Lower leg skin (tissue), 3 donors: ENCODE measurements at regions not wholly inside any gene's neighbourhood (a gene's known extent, or its start where the extent isn't known, plus 50 kb on each side); places are given as distances from the start of the nearest gene placed in this dataset.

Experiments used
- POLR2A ChIP-seq, 2 donors: fragments of 450-650 bp; IDR thresholded peaks; one replicate each; pipeline ENCODE4 v1.6.1; 2016 to 2017; ENCODE audit warnings: antibody characterized with exemption in 2 of 2, mild to moderate bottlenecking in 1 of 2, moderate library complexity in 1 of 2
- TF ChIP-seq, protein P1 (sequence below), 3 donors: fragments of 450-650 bp; IDR thresholded peaks; one replicate each; pipeline ENCODE4 v1.5.1; 2016; ENCODE audit warnings: antibody characterized with exemption in 3 of 3, mild to moderate bottlenecking in 3 of 3, moderate library complexity in 2 of 3

DNA sequence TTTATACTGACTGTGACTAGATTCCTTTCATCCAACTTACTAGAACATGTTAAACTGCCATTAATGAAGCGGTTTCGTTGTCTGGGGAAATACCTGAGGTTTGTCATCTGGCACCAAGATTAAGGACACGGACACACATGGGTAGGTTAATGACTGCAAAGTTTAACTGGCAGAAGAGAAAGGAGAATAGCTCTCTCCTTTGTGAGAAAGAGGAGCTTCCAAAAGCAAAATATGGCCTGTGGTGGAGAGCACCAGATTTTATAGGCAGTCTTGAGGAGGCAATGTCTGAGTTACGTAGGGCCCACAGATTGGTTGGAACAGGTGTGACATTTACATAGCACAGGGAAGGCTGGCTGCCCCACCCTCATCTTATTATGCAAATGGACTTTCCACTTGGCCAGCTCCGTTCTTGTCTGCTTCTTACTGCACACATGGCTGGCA lies 1193.0 kb upstream of the CELF2 start:
- TF ChIP-seq, protein P1, sequence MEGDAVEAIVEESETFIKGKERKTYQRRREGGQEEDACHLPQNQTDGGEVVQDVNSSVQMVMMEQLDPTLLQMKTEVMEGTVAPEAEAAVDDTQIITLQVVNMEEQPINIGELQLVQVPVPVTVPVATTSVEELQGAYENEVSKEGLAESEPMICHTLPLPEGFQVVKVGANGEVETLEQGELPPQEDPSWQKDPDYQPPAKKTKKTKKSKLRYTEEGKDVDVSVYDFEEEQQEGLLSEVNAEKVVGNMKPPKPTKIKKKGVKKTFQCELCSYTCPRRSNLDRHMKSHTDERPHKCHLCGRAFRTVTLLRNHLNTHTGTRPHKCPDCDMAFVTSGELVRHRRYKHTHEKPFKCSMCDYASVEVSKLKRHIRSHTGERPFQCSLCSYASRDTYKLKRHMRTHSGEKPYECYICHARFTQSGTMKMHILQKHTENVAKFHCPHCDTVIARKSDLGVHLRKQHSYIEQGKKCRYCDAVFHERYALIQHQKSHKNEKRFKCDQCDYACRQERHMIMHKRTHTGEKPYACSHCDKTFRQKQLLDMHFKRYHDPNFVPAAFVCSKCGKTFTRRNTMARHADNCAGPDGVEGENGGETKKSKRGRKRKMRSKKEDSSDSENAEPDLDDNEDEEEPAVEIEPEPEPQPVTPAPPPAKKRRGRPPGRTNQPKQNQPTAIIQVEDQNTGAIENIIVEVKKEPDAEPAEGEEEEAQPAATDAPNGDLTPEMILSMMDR (IDR thresholded peaks at IDR 0.05), result no peak
- TF ChIP-seq POLR2A (IDR thresholded peaks at IDR 0.05), result no peak
